ENCODE measurements at regions not wholly inside any gene's neighbourhood (a gene's known extent, or its start where the extent isn't known, plus 50 kb on each side); places are given as distances from the start of the nearest gene placed in this dataset.

GRCh38 chr2:9749546-9750223 lies 93.6 kb upstream of the TAF1B start:
- Histone ChIP-seq H3K36me3 (ENCODE audit: insufficient read depth, low read length) (no peaks in the 10 kb centered on the region), H3K4me1 (ENCODE audit: insufficient read depth, low read length) (no peaks in the 10 kb centered on the region), H2AFZ (ENCODE audit: low read depth, low read length) (no peak overlapping the region), H4K20me1 (ENCODE audit: insufficient read depth, low read length) (no peaks in the 10 kb centered on the region), H3K27ac (ENCODE audit: low read length) (no peak overlapping the region), H3K4me3 (ENCODE audit: low read depth in 1 of 2, low read length in 2 of 2) (no peak overlapping the region), H3K9ac (ENCODE audit: low read depth, low read length) (no peak overlapping the region), H3K27me3 (ENCODE audit: insufficient read depth, low read length, poor library complexity) (peaks cover 6% of the 10 kb centered on the region), H3K79me2 (ENCODE audit: insufficient read depth, low read length) (no peaks in the 10 kb centered on the region), H3K9me3 (ENCODE audit: insufficient read depth, low read length, severe bottlenecking) (no peaks in the 10 kb centered on the region), H3K4me2 (ENCODE audit: insufficient read depth, low read length) (no peak overlapping the region)
- ATAC-seq (ENCODE audit: insufficient read depth, low read depth) (no peak), DNase-seq (no peak)
- TF ChIP-seq, protein P1, sequence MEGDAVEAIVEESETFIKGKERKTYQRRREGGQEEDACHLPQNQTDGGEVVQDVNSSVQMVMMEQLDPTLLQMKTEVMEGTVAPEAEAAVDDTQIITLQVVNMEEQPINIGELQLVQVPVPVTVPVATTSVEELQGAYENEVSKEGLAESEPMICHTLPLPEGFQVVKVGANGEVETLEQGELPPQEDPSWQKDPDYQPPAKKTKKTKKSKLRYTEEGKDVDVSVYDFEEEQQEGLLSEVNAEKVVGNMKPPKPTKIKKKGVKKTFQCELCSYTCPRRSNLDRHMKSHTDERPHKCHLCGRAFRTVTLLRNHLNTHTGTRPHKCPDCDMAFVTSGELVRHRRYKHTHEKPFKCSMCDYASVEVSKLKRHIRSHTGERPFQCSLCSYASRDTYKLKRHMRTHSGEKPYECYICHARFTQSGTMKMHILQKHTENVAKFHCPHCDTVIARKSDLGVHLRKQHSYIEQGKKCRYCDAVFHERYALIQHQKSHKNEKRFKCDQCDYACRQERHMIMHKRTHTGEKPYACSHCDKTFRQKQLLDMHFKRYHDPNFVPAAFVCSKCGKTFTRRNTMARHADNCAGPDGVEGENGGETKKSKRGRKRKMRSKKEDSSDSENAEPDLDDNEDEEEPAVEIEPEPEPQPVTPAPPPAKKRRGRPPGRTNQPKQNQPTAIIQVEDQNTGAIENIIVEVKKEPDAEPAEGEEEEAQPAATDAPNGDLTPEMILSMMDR (IDR thresholded peaks at IDR 0.05; ENCODE audit: borderline replicate concordance, extremely low read depth, low read length, poor library complexity, severe bottlenecking) = no peak
- TF ChIP-seq EZH2 (IDR thresholded peaks at IDR 0.05; ENCODE audit: borderline replicate concordance, low read depth, low read length, severe bottlenecking) = no peak

DNA sequence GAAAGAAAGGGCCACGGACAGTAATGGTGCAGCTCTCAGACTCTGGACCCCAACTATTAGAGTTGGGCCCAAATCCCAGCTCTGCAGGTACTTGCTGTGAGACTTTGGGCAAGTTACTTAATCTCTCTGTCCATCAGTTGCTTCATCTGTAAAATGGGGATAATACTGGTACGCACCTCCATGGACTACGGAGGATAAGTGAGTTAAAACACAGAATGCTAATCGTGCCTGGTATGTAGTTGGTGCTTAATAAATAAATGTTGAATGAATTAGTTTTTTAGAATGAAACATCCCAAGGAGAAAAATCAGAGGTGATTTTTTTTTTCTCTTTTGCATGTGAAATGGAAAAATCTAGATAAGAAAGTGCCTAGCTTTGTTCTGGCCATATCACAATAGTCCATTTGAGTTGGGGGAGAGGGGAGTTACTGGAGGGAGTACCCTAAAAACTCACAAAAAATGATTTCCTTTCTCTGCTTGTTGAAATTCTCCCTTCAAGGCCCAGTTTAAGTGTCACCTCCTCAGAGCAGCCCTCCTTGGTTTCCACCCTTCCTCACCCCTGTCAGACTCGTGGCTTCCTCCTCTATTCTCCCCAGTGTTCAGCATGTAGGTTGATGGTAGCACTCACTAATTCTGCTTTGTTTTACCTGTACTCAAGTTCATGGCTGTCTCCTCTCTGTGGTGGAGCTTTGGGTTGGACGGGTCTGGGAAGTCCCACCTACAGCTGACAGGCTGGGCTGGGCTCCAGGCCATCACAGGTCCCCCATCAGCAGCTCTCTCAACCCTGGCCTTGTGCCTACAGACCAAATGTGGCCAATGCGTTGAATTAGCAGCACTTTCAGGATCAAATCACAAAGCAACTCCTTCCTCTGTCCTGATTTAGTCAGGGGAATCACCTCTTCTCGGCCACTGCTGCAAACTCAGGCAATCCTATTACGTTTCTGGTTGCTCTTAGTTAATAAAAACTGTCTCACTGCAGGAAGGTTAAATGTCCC lies 92.8 kb upstream of the TAF1B start:
- DNase-seq = no peak
- Histone ChIP-seq H3K4me2 (ENCODE audit: insufficient read depth, low read length) (no peak overlapping the region), H4K20me1 (ENCODE audit: insufficient read depth, low read length) (no peaks in the 10 kb centered on the region), H2AFZ (ENCODE audit: low read depth, low read length) (no peak overlapping the region), H3K79me2 (ENCODE audit: insufficient read depth, low read length) (no peaks in the 10 kb centered on the region), H3K27ac (ENCODE audit: low read length) (no peak overlapping the region), H3K36me3 (ENCODE audit: insufficient read depth, low read length) (no peaks in the 10 kb centered on the region), H3K9ac (ENCODE audit: low read depth, low read length) (no peak overlapping the region), H3K4me1 (ENCODE audit: insufficient read depth, low read length) (no peaks in the 10 kb centered on the region), H3K9me3 (ENCODE audit: insufficient read depth, low read length, severe bottlenecking) (no peaks in the 10 kb centered on the region), H3K4me3 (ENCODE audit: low read depth in 1 of 2, low read length in 2 of 2) (no peak overlapping the region), H3K27me3 (ENCODE audit: insufficient read depth, low read length, poor library complexity) (peaks cover 13% of the 10 kb centered on the region)
- TF ChIP-seq EZH2 (IDR thresholded peaks at IDR 0.05; ENCODE audit: borderline replicate concordance, low read depth, low read length, severe bottlenecking) = no peak
- TF ChIP-seq, protein P1 (IDR thresholded peaks at IDR 0.05; ENCODE audit: borderline replicate concordance, extremely low read depth, low read length, poor library complexity, severe bottlenecking) = no peak
- no peak for ATAC-seq (ENCODE audit: insufficient read depth, low read depth)

GRCh38 chr2:9751831-9752230 lies 91.4 kb upstream of the TAF1B start:
- Histone ChIP-seq H3K4me1 (ENCODE audit: insufficient read depth, low read length) (no peaks in the 10 kb centered on the region), H2AFZ (ENCODE audit: low read depth, low read length) (no peak overlapping the region), H3K36me3 (ENCODE audit: insufficient read depth, low read length) (no peaks in the 10 kb centered on the region), H3K4me3 (ENCODE audit: low read depth in 1 of 2, low read length in 2 of 2) (no peak overlapping the region), H3K27me3 (ENCODE audit: insufficient read depth, low read length, poor library complexity) (peaks cover 13% of the 10 kb centered on the region), H3K4me2 (ENCODE audit: insufficient read depth, low read length) (no peak overlapping the region), H3K9me3 (ENCODE audit: insufficient read depth, low read length, severe bottlenecking) (no peaks in the 10 kb centered on the region), H3K79me2 (ENCODE audit: insufficient read depth, low read length) (no peaks in the 10 kb centered on the region), H4K20me1 (ENCODE audit: insufficient read depth, low read length) (no peaks in the 10 kb centered on the region), H3K9ac (ENCODE audit: low read depth, low read length) (no peak overlapping the region), H3K27ac (ENCODE audit: low read length) (no peak overlapping the region)
- ATAC-seq (ENCODE audit: insufficient read depth, low read depth) (no peak), DNase-seq (no peak)
- TF ChIP-seq, protein P1 (IDR thresholded peaks at IDR 0.05; ENCODE audit: borderline replicate concordance, extremely low read depth, low read length, poor library complexity, severe bottlenecking) = no peak
- no peak for TF ChIP-seq EZH2 (IDR thresholded peaks at IDR 0.05; ENCODE audit: borderline replicate concordance, low read depth, low read length, severe bottlenecking)
